Hematopoietic multipotent progenitor cell treated with erythropoietin and hydrocortisone succinate and interleukin-3 and kit ligand, for 15 days (in vitro differentiated cells): ENCODE measurements at regions not wholly inside any gene's neighbourhood (a gene's known extent, or its start where the extent isn't known, plus 50 kb on each side); places are given as distances from the start of the nearest gene placed in this dataset.
"Not testable (repeated sequence)": the region's sequence is repeated elsewhere in the genome, so short reads cannot be mapped to it uniquely, and the experiment has no call there.

Experiments used
- DNase-seq: peaks from one replicate; pipeline ENCODE4 v3.0.0-alpha.2; 2015; ENCODE audit warnings: low spot score

- DNase-seq: peak; percentile 94
These were observed 132.3 kb upstream of the C11orf58 start for GRCh38 chr11:16605894-16606783.

- DNase-seq: peak; percentile 65
These were observed 133.0 kb upstream of the C11orf58 start for GRCh38 chr11:16605389-16605893.

DNA sequence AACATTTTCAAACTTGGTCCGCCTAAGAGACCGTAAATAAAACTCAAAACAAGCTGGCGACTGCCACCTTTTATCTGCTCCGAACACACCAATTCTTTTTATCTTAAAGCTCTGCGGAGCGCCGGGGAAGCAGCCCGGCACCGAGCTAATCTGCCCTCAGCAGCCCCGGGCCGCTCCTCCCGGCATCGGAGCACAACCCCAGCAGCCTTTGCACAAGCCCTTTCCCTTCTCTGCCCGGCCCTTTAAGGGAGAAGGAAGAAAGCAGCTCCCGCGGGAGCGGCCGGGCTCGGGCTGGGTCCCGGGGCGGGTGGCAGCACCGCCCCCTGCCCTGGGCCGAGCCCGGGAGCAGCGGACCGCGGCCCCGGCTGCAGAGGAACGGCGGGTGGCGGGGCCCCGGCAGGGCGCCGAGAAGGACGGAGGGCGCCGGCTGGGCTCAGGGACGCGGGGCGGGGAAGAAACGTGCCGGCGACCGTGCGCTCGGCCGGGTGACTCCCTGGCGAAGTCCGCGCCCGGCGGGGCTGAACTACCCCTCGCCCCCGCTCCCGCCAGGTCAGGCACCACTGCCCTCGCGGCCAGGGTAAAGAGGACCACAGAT is 133.6 kb upstream of the C11orf58 start:
- peak; percentile 96 for DNase-seq

DNA sequence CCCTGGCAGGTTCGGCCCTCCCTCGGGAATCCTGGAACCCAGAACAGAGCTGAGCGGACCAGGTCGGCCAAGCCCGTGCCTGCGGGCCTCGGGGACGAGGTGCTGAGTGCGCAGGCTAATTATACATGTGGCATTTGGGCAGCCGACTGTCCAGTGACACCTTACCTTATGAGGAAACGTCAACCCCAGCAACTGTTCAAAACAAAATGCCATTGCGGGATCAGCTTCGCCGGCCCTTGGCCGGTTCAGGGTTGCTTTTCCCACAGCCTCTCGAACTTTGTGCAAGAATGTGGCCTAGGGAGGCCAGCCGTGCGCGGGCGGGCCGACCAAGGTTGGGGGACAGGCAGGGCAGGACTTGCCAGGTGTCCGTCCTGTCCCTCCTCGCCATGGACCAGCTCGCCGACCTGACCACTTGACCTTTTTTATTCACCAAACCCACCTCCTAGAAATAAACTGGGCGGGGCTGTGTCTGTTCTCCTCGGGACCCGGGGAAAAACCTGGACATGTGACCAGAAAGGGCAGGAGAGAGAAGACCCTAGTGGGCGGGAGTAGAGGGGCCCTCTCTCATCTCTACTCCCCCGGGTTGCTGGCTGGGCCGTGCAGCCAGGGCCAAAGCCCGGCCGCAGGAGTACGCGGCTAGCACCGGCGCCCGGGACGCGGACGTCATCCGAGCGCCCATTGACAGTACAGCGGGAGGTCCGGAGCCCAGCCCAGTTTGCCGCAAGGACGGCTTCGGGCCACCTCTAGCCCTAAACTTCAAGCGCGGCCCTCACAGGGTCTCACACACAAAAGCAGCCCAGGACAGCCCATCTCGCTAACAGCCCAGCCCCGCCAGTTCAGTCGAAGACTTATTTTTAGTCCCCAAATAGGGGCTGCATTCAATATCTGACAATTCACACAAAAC is 134.3 kb upstream of the C11orf58 start:
- peak; percentile 45 for DNase-seq

DNA sequence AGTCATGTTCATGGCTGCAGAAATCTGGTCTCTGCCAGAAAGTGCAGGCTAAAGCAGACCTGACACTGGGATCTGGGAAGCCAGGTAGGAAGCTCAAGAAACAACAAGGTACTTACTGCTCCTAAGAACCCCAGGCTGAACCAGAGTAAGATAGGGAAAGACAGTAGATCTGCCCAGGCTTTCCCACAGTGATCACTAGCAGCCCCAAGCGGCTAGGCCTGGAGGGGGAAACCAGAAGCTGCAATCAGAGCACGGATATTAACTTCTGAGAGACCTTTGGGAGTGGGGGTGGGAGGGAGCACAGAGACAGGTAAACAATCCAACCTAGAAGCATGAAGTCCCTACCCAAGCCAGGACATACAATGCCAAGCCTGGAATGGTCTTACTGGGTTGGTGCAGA is 135.2 kb upstream of the C11orf58 start:
- DNase-seq: peak; percentile 36

DNA sequence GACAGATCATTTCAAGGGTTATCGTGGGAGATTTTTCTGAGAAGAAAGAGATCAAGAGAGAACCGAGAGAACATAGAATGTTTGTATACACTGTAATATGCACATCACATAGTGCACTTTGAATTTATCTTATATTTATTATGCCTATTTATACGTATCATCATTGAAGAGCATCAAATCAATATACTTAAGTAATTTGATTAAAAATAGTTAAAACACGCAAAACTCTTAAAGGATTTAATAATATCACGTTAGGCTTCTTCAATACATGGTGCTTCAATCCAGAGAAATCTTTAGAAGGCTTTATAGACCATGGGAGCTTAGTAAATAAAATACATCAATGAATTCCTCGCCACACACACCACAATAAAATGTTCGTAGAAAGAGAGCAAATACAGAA is 139.5 kb upstream of the C11orf58 start:
- DNase-seq: no peak

GRCh38 chr11:16598032-16598431 is 140.4 kb upstream of the C11orf58 start:
- no peak for DNase-seq

DNA sequence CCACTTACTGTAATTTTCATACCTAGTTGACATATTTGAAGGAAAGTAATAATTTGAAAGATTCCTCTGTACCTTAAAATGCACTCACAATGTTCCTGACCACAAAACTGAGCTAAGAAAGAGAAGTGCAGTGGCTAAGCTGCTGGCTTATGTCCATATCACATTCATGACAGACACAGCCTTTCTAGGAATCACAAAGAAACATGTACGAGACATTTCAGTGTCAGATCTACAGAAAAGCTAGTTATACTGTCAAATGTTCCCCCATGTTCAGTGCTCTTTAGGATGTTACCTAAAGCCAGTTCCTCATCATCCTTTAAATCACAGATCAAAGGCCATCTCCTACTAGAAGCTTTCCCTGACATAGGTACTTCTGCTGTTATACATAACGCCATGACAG is 142.2 kb upstream of the C11orf58 start:
- DNase-seq: peak; percentile 86

GRCh38 chr11:16591157-16591556 is 147.3 kb upstream of the C11orf58 start:
- DNase-seq: no peak

DNA sequence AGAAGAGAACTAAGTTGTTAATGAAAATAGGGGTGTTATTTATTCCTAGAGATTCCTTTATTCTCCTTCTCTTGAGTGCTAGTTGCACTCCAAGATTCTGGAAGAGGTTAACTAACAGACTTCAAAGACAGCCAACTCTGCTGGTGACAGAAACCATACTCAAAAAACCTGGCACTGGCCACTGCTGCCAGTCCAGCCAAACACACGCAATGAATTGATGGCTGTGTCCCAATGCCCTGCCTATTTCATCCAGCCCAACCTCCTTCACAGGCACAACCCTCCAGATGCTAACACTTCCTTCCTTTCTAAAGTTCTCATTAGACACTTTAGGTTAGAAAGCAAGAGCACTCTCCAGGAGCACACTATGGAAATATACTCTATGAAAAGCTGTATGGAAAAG is 150.8 kb upstream of the C11orf58 start:
- DNase-seq: no peak

DNA sequence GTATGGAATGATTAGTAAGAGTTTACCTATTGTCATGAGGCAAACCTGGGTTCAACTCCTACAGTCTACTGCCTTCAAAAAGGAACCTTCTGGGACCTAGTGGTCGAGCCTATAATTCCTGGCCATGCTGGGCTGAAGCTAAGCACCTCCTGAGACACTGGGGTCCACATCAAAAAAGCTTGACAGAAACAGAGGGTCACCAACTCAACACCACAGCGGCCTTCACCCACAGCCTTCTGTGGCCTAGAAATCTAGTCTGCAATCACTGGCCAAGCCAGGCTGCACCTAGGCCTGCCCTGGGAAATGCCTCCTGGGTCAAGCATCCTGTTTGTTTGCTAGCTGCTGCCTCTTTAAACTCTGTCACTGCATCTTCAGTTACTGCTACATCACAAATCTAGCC is 153.9 kb upstream of the C11orf58 start:
- no peak for DNase-seq

DNA sequence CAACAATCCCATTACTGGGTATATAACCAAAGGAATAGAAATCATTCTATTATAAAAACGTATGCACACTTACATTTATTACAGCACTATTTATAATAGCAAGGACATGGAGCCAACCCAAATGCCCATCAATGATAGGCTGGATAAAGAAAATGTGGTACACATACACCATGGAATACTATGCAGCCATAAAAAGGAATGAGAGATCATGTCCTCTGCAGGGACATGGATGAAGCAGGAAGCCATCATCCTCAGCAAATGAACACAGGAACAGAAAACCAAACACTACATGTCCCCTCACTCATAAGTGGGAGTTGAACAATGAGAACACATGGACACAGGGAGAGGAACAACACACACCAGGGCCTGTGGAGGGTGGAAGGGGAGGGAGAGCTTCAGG is 157.4 kb upstream of the C11orf58 start:
- DNase-seq: not testable (repeated sequence)

GRCh38 chr11:16577490-16577889 is 161.0 kb upstream of the C11orf58 start:
- no peak for DNase-seq

GRCh38 chr11:16574889-16575288 is 163.6 kb upstream of the C11orf58 start:
- not testable (repeated sequence) for DNase-seq

- DNase-seq: no peak
These were observed 165.5 kb upstream of the C11orf58 start for GRCh38 chr11:16572945-16573344.

DNA sequence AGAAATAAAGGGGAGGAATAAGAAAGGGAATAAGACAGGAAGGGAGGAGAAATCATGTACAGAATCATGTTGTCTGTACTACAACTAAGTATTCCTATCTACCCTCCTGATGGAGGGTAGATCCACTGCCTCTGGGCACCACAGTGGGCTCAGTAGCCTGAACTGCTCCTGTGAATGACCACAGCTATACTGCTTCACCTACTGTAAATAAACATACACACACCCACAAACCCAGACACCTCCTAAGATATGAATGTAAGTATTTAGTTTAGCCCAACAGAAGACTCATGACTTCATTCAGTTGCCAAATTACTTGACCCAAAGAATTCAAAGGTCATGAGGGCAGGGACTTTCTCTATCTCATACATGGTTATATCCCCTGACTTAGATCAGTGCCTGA is 177.3 kb upstream of the C11orf58 start:
- no peak for DNase-seq

DNA sequence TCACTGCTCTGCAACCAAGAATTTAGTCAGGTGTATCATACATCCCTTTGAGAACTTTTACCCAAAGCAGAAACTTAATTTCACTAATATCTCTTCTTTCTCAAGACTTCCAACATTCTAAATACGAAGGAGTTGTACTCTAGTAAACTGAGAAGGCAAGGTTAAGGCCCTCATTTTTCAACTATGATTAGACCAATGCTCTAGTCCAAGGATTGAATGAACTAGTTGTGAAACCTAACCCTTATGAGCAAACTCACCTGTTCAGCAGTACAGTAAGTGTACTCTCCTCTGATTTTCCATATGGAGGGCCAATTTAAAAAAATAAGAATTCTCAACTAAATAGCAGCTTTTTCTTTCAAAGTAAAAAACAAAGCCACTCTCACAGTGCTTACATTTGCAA is 180.0 kb upstream of the C11orf58 start:
- no peak for DNase-seq

GRCh38 chr11:16555956-16556355 is 182.5 kb upstream of the C11orf58 start:
- DNase-seq: no peak

DNA sequence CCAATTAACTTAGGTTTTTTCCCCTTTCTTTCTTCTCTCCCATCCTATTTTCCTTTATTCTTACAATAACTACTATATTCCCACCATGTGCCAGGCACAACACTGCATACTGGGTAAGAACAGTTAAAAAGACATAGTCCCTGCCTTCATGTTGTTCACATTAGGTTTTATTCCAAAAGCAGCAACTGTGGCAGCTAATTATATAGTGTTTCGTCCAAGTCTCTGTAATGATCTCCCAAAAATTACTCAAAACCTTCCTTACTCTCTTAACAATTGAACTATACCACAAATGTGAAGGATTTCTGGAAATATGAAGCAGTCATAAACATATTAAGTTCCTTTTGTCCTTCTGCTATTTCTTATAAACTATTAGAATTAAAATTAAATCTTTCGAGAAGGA is 184.1 kb upstream of the C11orf58 start:
- DNase-seq: no peak

DNA sequence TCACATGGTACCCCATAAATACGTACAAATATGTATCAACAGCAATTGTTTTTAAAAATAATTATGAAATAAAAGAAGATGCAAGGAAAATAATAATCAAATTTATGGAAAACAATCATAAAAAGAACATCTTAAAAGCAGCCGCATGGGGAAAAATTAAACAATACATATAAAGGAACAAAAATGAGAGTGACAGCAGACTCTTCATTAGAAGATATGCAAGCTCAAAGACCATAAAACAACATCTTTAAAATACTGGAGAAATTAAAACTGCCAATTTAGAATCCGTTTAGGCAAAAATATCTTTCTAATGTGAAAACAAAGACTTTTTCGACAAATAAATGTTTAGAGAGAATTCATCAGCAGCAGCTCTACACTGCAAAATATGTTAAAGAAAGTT is 190.6 kb upstream of the C11orf58 start:
- DNase-seq: no peak

GRCh38 chr11:16543642-16544041 is 187.3 kb upstream of the SOX6 start:
- no peak for DNase-seq

GRCh38 chr11:16542353-16542752 is 186.0 kb upstream of the SOX6 start:
- DNase-seq: no peak
